COLO668 (cell line): ENCODE measurements at regions not wholly inside any gene's neighbourhood (a gene's known extent, or its start where the extent isn't known, plus 50 kb on each side); places are given as distances from the start of the nearest gene placed in this dataset.

Experiments used
- DNase-seq: peaks from one replicate; lab custom pipeline; 2025; ENCODE audit not compliant: unreplicated experiment; lab: John Stamatoyannopoulos, UW

DNA sequence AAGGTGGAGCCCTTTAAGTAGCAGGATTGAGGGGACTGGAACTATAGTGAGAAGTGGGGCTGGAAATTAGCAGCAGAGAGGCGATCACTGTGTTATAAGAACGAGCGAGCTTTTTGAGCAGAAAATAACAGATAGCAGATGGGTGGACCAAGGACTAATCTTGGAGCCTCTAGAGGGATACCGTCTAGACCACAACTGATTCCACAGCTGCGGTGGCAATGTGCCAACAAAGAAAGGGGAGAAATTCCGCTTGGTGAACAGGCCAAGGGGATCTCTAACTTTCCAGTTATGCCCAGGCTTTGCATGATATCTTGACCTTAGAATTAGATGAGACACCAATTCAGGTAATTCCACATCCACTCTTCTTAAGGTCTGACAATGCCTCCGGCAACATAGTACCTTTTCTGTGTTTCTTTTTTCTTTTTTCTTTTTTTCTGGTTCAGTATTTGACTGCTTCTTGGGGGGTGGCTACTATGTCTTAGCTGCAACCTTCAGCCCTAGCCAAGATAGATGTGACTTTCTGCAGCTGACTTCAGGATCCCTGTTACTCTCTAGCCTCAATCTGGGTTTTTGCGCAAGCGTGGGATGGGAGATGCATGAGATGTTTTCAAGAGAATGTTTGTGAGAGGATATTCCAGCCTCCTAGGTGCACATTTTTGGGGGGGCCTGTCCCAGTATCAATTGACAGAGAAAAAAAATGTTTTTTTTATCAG lies 143.4 kb upstream of the CPSF6 start:
- no peak for DNase-seq

GRCh38 chr12:69096669-69097335 lies 142.6 kb upstream of the CPSF6 start:
- DNase-seq: no peak

DNA sequence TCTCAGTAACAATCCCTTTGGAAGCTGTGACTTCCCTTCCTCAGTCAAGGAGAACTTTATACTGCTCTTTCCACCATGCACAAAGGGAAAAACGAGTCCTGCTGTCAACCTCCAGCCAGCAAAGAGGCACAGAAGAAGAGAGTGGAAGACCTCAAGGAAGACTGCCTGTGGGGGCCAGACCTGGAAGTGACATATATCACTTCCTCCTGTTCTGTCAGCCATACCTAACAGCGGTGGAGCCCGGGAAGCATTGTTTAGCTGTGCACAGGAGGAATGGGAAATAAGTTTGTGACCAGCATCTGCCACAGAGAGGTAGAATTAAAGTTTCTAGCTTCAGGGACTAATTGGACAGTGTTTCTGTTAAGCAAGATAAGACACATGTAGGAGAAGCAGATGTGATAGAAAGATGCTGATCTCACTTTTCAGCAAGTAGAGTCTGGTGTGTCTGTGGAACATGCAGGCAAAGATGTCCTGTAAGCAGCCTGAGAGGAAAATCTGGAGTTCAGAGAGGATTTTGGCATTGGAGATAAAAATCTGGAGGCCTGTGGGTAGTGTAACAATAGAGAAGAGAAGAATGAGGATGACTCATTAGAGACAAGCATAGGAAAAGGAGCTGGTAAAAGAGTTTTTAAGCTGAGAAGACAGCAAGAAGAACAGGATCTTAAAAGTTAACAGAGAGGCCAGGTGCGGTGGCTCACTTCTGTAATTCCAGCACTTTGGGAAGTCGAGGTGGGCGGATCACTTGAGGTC lies 141.6 kb upstream of the CPSF6 start:
- DNase-seq: no peak

- DNase-seq: no peak
Observed at GRCh38 chr12:69099201-69099837, 140.1 kb upstream of the CPSF6 start.

GRCh38 chr12:69101505-69101904 lies 137.9 kb upstream of the CPSF6 start:
- peak; percentile 65 for DNase-seq

DNA sequence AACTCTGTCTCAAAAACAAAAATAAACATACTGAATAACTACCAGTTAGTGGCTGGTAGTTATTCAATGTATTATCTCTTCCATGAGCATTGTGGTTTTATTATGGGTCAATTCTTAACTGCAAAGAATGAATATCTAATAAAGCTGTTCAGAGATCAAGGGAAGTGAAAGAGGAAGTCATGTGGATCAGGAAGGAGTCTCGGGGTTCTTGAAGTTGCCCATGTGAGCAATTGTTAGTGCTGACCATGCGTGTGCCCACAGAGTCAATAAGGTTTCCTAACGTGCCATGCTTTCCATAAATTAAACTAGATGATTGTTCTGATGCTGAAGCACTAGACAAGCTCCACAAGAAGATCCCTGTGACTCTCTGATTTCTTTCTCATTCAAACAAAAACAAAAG lies 136.5 kb upstream of the CPSF6 start:
- DNase-seq: no peak

GRCh38 chr12:69105101-69105962 lies 134.0 kb upstream of the CPSF6 start:
- DNase-seq: peak; percentile 46

DNA sequence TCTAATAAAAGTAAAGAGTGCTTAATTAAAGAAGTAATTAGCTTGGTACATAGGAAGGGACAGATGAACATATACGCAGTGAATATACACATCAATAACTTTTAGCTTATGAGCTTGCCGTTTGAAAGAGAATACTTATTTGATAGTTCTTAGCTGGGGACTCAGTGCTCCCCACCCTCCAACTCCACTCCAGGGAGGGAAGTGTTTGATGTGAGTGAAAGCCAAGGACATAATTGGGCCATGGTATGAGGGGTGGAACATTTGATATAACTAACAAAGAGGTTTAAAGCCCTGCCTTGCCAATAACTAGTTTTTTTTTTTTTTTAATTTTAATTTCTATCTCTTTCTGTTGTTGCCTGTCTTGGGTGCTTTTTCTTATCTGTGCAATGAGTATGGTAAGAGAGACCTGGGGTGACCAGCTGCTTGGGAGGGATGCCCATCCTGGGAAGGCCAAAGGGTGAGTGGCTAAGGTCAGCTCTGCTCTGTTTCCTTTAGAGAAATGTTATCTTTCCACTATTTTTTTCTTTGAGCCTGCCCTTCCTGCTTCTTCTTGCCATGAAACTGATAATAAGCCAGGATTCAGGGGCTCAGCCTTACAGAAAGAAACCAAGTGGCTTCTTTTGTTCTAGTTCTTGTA lies 132.8 kb upstream of the CPSF6 start:
- no peak for DNase-seq

GRCh38 chr12:69107541-69107940 lies 131.8 kb upstream of the CPSF6 start:
- no peak for DNase-seq

- DNase-seq: no peak
Observed at GRCh38 chr12:69108037-69108436, 131.3 kb upstream of the CPSF6 start.

GRCh38 chr12:69112616-69113015 lies 126.8 kb upstream of the CPSF6 start:
- DNase-seq: no peak

DNA sequence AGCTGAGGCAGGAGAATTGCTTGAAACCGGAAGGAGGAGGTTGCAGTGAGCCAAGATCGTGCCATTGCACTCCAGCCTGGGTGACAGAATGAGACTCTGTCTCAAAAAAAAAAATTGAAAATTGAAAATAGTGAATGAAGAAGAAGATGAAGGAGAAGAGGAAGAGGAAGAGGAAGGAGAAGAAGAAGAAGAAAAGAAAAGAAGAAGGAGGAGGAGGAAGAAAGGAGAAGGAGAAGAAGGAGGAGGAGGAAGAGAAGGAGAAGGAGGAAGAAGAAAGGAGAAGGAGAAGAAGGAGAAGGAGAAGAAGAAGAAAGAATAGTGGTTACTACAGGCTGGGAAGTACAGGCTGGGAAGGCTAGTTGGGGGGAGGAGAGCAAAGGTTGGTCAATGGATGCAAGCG lies 124.3 kb upstream of the CPSF6 start:
- DNase-seq: no peak

GRCh38 chr12:69115951-69116350 lies 123.4 kb upstream of the CPSF6 start:
- DNase-seq: no peak

GRCh38 chr12:69117566-69118266 lies 121.7 kb upstream of the CPSF6 start:
- no peak for DNase-seq

- no peak for DNase-seq
Observed at GRCh38 chr12:69118516-69118915, 120.9 kb upstream of the CPSF6 start.

DNA sequence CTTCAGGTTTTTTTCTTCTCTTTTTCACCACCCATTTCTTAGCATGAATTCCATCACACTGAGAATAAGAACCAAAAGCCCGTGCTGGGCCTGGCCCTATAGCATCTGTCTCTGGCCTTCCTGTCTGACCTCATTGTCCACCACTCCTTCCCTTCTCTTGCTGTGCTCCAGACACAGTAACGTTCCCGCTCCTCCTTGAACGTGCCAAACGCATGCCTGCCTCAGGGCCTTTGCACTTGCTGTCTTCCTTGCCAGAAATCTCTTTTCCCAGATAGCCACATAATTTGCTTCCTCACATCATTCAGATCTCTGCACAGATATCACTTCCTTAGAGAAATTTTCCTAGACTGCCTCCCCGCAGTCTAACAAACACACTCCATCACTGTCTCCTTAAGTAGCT lies 119.6 kb upstream of the CPSF6 start:
- no peak for DNase-seq

DNA sequence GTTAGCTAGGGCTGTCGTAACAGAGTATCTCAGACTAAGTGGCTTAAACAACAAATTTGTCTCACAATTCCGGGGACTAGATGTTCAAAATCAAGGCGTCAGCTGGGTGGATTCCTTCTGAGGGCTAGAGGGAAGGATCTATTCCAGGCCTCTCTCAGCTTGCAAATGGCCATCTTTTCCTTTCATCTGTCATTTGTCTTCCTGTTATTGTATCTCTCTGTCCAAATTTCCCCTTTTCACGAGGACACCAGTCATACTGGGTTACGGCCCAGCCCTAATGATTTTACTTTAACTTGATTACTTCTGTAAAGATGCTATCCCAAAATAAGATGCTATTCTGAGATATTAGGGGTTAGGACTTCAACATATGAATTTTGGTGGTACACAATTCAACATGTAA lies 119.0 kb upstream of the CPSF6 start:
- DNase-seq: no peak

DNA sequence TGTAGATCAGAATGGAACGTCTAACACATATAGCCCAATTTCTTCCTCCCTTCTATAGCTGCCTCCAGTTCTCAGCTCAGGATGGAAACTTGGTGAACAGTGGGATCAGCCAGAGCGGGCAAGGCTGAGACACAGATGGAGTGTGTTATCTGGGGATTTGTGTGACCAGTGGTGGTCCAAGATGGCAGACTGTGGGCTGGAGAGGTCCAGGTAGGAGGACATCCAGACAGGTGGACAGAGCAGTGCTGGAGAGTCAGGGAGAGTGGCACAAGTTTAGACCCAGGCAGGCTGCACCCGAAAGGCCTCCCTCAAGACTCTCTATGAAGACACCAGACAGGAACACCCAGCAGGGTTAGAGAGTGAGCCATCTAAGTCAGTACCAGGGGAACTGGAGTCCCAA lies 116.1 kb upstream of the CPSF6 start:
- DNase-seq: no peak

DNA sequence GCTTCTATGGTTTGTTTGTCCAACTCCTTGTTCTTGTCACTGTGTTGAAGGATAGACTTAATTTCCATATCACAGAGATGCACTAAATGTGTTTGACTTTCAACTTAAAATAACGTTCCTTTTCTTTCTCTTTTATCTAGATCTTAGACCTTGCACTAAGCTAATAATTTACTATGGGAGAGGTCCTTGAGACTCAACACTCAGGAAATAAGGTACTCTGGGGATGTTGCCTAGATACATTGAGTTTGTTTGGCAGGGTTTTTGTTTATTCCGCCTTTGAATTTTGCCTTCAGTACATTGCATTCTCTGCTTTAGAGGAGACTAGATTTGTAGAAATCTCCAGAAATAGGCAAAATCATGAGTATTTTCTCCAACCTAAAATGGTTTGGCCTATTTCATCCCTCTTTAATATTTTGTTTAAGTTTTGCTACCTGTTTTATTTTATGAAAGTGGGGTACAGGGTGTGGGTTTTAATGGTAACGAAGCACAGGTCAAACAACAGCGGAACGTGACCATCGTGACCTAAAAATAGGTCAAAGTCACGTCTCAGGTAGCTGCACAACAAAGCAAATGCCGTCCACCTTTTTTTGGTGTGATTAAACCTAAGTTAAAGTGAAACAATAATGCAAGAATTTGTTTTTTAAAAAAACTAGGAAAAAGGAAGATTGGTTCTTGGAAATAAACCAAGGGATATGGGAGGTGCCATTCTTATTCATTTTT lies 115.3 kb upstream of the CPSF6 start:
- no peak for DNase-seq
